ENCODE measurements at regions not wholly inside any gene's neighbourhood (a gene's known extent, or its start where the extent isn't known, plus 50 kb on each side); places are given as distances from the start of the nearest gene placed in this dataset.

DNA sequence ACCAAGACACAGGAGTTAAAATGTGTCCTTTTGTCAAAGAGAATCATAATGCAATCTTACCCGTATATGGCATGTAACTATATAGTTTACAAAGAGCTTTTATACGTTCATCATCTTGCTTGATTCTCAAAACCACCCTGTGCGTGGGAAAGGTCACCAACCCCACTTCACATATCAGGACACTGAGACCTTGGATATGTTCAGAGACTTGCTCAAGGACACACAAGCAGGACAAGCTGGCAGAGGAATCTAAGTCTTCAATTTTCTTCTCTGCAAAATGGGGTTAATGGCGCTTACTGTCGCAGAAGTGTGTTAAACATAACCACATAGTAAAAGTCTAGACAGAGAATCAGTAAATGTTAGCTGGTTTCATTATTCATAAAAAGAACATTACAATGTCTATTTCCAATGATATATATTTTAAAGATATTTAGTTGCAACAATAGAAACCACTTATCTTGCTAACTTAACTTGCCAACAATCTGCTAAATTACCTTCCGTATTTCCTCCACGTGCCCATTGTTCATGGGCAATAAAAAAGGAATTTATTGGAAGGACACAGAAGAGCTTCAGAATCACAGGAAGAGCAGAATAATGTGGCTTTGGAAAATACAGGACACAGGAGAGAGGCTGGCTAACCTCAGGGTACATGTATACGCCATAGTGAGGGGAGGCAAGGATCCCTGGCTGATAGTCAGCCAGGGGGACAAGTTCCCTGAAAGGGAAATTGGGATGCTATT lies 64.6 kb upstream of the TAPT1 start:
- Histone ChIP-seq H3K9ac (replicated peaks in 1 of 4; ENCODE audit: extremely low read depth in 1 of 4, low read depth in 3 of 4, low read length in 3 of 4) (no peak overlapping the region), H2BK120ac (replicated peaks; ENCODE audit: low read depth, low read length) (no peak overlapping the region), H3K4me2 (ENCODE audit: insufficient read depth in 1 of 2, low read depth in 2 of 2, low read length in 2 of 2) (no peak overlapping the region), H3K4ac (replicated peaks; ENCODE audit: insufficient read length, low read depth, low read length) (no peak overlapping the region), H3K14ac (ENCODE audit: insufficient read length) (no peak overlapping the region), H3K4me3 (ENCODE audit: extremely low read depth in 1 of 4, insufficient read depth in 2 of 4, low read depth in 3 of 4, low read length in 4 of 4) (no peak overlapping the region), H2AFZ (ENCODE audit: low read length) (no peak overlapping the region), H3K56ac (replicated peaks; ENCODE audit: insufficient read length, low read depth, low read length) (no peak overlapping the region), H4K5ac (ENCODE audit: insufficient read length, low read depth, low read length) (no peak overlapping the region), H3K9me3 (ENCODE audit: insufficient read depth in 2 of 2, low read depth in 1 of 2, low read length in 1 of 2) (no peaks in the 10 kb centered on the region), H3K79me2 (ENCODE audit: control insufficient read depth in 1 of 2, insufficient read depth in 2 of 2, low read length in 2 of 2) (no peaks in the 10 kb centered on the region), H3K18ac (ENCODE audit: extremely low read depth, low read length) (no peak overlapping the region), H3K36me3 (ENCODE audit: control insufficient read depth in 2 of 4, insufficient read depth in 4 of 4, low read length in 3 of 4) (no peaks in the 10 kb centered on the region), H3K4me1 (replicated peaks in 1 of 4; ENCODE audit: control insufficient read depth in 3 of 4, insufficient read depth in 4 of 4, low read length in 3 of 4) (peaks cover 0 to 7% (median 0%) of the 10 kb centered on the region in 4 experiments; a peak in 2 of 7 replicates), H2BK15ac (ENCODE audit: low read length) (no peak overlapping the region), H2BK12ac (ENCODE audit: low read depth, low read length) (no peak overlapping the region), H3K79me1 (ENCODE audit: low read depth, low read length) (no peaks in the 10 kb centered on the region), H3K27ac (ENCODE audit: low read depth, low read length) (no peak overlapping the region), H2AK5ac (ENCODE audit: low read depth, low read length) (no peak overlapping the region), H2BK20ac (ENCODE audit: low read length) (no peak overlapping the region), H4K8ac (ENCODE audit: extremely low read depth, insufficient read depth, low read length) (no peak overlapping the region), H3K23ac (ENCODE audit: insufficient read length) (no peak overlapping the region), H2BK5ac (ENCODE audit: low read depth, low read length) (no peak overlapping the region), H3K23me2 (ENCODE audit: low read depth, low read length) (no peaks in the 10 kb centered on the region), H4K91ac (replicated peaks; ENCODE audit: insufficient read length, low read length) (no peak overlapping the region), H3K27me3 (replicated peaks in 1 of 4; ENCODE audit: control insufficient read depth in 3 of 4, extremely low read depth in 1 of 4, insufficient read depth in 3 of 4, low read length in 3 of 4) (no peaks in the 10 kb centered on the region), H4K20me1 (replicated peaks in 1 of 2; ENCODE audit: control insufficient read depth in 1 of 2, insufficient read depth in 2 of 2, low read length in 2 of 2) (no peaks in the 10 kb centered on the region)
- ChIA-PET CTCF (ENCODE audit: partially characterized antibody) (interaction anchor here (0.5 to 5.7 kb wide), 30 partner anchors 9 to 1157 kb away, joined by 3 to 66 read pairs (median 3); no protein-coding TSS in a partner anchor), POLR2A (ENCODE audit: partially characterized antibody) (interaction anchor here (1.5 kb wide), 1 partner anchor 11 kb away, joined by 3 read pairs; no protein-coding TSS in a partner anchor)
- FAIRE-seq, result no peak
- 92% methylated on average over 8 of the region's 8 CpGs; no CpG with 5 or more reads in 1 of the 2 experiments for WGBS, 2 experiments (ENCODE audit: extremely low coverage in 1 of 2, insufficient coverage in 1 of 2, insufficient read length in 1 of 2, insufficient replicate concordance in 2 of 2, low coverage in 1 of 2, low lambda C conversion rate in 2 of 2, missing lambda C conversion rate in 1 of 2)
- TF ChIP-seq JUND (IDR thresholded peaks at IDR 0.05; ENCODE audit: low read length), result no peak
- TF ChIP-seq, protein P1, sequence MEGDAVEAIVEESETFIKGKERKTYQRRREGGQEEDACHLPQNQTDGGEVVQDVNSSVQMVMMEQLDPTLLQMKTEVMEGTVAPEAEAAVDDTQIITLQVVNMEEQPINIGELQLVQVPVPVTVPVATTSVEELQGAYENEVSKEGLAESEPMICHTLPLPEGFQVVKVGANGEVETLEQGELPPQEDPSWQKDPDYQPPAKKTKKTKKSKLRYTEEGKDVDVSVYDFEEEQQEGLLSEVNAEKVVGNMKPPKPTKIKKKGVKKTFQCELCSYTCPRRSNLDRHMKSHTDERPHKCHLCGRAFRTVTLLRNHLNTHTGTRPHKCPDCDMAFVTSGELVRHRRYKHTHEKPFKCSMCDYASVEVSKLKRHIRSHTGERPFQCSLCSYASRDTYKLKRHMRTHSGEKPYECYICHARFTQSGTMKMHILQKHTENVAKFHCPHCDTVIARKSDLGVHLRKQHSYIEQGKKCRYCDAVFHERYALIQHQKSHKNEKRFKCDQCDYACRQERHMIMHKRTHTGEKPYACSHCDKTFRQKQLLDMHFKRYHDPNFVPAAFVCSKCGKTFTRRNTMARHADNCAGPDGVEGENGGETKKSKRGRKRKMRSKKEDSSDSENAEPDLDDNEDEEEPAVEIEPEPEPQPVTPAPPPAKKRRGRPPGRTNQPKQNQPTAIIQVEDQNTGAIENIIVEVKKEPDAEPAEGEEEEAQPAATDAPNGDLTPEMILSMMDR (IDR thresholded peaks at IDR 0.05; ENCODE audit: control extremely low read depth in 1 of 3, insufficient read depth in 1 of 3, low read depth in 1 of 3, low read length in 3 of 3), result no peak
- TF ChIP-seq TBP (IDR thresholded peaks at IDR 0.05; ENCODE audit: low read depth, low read length), result no peak
- TF ChIP-seq CREB1 (IDR thresholded peaks at IDR 0.05), result no peak
- TF ChIP-seq CTBP2 (IDR thresholded peaks at IDR 0.05; ENCODE audit: borderline replicate concordance, insufficient read depth, insufficient read length, low read length), result no peak
- no peak for TF ChIP-seq NRF1 (IDR thresholded peaks at IDR 0.05; ENCODE audit: low read depth, low read length)
- TF ChIP-seq, protein P2, sequence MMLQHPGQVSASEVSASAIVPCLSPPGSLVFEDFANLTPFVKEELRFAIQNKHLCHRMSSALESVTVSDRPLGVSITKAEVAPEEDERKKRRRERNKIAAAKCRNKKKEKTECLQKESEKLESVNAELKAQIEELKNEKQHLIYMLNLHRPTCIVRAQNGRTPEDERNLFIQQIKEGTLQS (IDR thresholded peaks at IDR 0.05; ENCODE audit: insufficient read depth, low read depth, low read length), result no peak
- DNase-seq (ENCODE audit: low read depth in 1 of 2, low spot score in 2 of 2), result no peak
